ENCODE measurements at regions not wholly inside any gene's neighbourhood (a gene's known extent, or its start where the extent isn't known, plus 50 kb on each side); places are given as distances from the start of the nearest gene placed in this dataset.
"Not testable (repeated sequence)": the region's sequence is repeated elsewhere in the genome, so short reads cannot be mapped to it uniquely, and the experiment has no call there.

GRCh38 chr7:41568135-41568534 lies 134.8 kb downstream of the INHBA start:
- Mint-ChIP-seq H3K9me3 (peaks cover 3% of the 10 kb centered on the region), H3K27me3 (ENCODE audit: low read depth) (no peaks in the 10 kb centered on the region), H3K36me3 (ENCODE audit: low read depth) (no peaks in the 10 kb centered on the region), H3K4me3 (no peak overlapping the region), H3K27ac (no peak overlapping the region), H3K4me1 (ENCODE audit: low read depth) (no peaks in the 10 kb centered on the region)

- peaks cover 3% of the 10 kb centered on the region for H3K9me3 Mint-ChIP-seq
- no peaks in the 10 kb centered on the region for H3K36me3 Mint-ChIP-seq (ENCODE audit: low read depth)
- H3K4me1 Mint-ChIP-seq (ENCODE audit: low read depth): no peaks in the 10 kb centered on the region
- H3K27ac Mint-ChIP-seq: no peak overlapping the region
- H3K4me3 Mint-ChIP-seq: no peak overlapping the region
- H3K27me3 Mint-ChIP-seq (ENCODE audit: low read depth): no peaks in the 10 kb centered on the region
These were observed 135.2 kb downstream of the INHBA start for GRCh38 chr7:41567731-41568114.

GRCh38 chr7:41567031-41567730 lies 135.7 kb downstream of the INHBA start:
- no peak overlapping the region for H3K27ac Mint-ChIP-seq
- H3K27me3 Mint-ChIP-seq (ENCODE audit: low read depth): no peaks in the 10 kb centered on the region
- H3K4me1 Mint-ChIP-seq (ENCODE audit: low read depth): no peaks in the 10 kb centered on the region
- no peak overlapping the region for H3K4me3 Mint-ChIP-seq
- H3K9me3 Mint-ChIP-seq: peaks cover 3% of the 10 kb centered on the region
- no peaks in the 10 kb centered on the region for H3K36me3 Mint-ChIP-seq (ENCODE audit: low read depth)

- H3K27me3 Mint-ChIP-seq (ENCODE audit: low read depth): no peaks in the 10 kb centered on the region
- no peaks in the 10 kb centered on the region for H3K4me1 Mint-ChIP-seq (ENCODE audit: low read depth)
- peaks cover 3% of the 10 kb centered on the region for H3K9me3 Mint-ChIP-seq
- H3K27ac Mint-ChIP-seq: no peak overlapping the region
- no peaks in the 10 kb centered on the region for H3K36me3 Mint-ChIP-seq (ENCODE audit: low read depth)
- H3K4me3 Mint-ChIP-seq: no peak overlapping the region
These were observed 136.3 kb downstream of the INHBA start for GRCh38 chr7:41566581-41566980.

GRCh38 chr7:41565655-41566054 lies 137.2 kb downstream of the INHBA start:
- H3K27me3 Mint-ChIP-seq (ENCODE audit: low read depth): no peaks in the 10 kb centered on the region
- no peaks in the 10 kb centered on the region for H3K4me1 Mint-ChIP-seq (ENCODE audit: low read depth)
- no peaks in the 10 kb centered on the region for H3K36me3 Mint-ChIP-seq (ENCODE audit: low read depth)
- no peak overlapping the region for H3K27ac Mint-ChIP-seq
- no peak overlapping the region for H3K4me3 Mint-ChIP-seq
- H3K9me3 Mint-ChIP-seq: peaks cover 3% of the 10 kb centered on the region

- Mint-ChIP-seq H3K27me3 (ENCODE audit: low read depth) (no peaks in the 10 kb centered on the region), H3K36me3 (ENCODE audit: low read depth) (no peaks in the 10 kb centered on the region), H3K4me3 (no peak overlapping the region), H3K27ac (no peak overlapping the region), H3K4me1 (ENCODE audit: low read depth) (no peaks in the 10 kb centered on the region), H3K9me3 (peaks cover 13% of the 10 kb centered on the region)
These were observed 143.5 kb downstream of the INHBA start for GRCh38 chr7:41559426-41559825.

- Mint-ChIP-seq H3K27me3 (ENCODE audit: low read depth) (no peaks in the 10 kb centered on the region), H3K4me3 (no peak overlapping the region), H3K36me3 (ENCODE audit: low read depth) (no peaks in the 10 kb centered on the region), H3K27ac (no peak overlapping the region), H3K9me3 (peaks cover 18% of the 10 kb centered on the region), H3K4me1 (ENCODE audit: low read depth) (no peaks in the 10 kb centered on the region)
These were observed 148.4 kb downstream of the INHBA start for GRCh38 chr7:41554481-41554880.

- not testable (repeated sequence) for H3K4me1 Mint-ChIP-seq (ENCODE audit: low read depth); H3K36me3 Mint-ChIP-seq (ENCODE audit: low read depth); H3K4me3 Mint-ChIP-seq; H3K27ac Mint-ChIP-seq; H3K9me3 Mint-ChIP-seq; H3K27me3 Mint-ChIP-seq (ENCODE audit: low read depth)
These were observed 152.8 kb downstream of the INHBA start for GRCh38 chr7:41550046-41550445.

- Mint-ChIP-seq H3K27ac (no peak overlapping the region), H3K4me3 (no peak overlapping the region), H3K4me1 (ENCODE audit: low read depth) (no peaks in the 10 kb centered on the region), H3K27me3 (ENCODE audit: low read depth) (no peaks in the 10 kb centered on the region), H3K36me3 (ENCODE audit: low read depth) (no peaks in the 10 kb centered on the region), H3K9me3 (no peaks in the 10 kb centered on the region)
These were observed 158.6 kb downstream of the INHBA start for GRCh38 chr7:41544241-41544640.

- Mint-ChIP-seq H3K9me3 (no peaks in the 10 kb centered on the region), H3K36me3 (ENCODE audit: low read depth) (no peaks in the 10 kb centered on the region), H3K27ac (no peak overlapping the region), H3K4me3 (no peak overlapping the region), H3K4me1 (ENCODE audit: low read depth) (no peaks in the 10 kb centered on the region), H3K27me3 (ENCODE audit: low read depth) (no peaks in the 10 kb centered on the region)
These were observed 162.3 kb downstream of the INHBA start for GRCh38 chr7:41540601-41541000.

GRCh38 chr7:41538810-41539724 lies 163.8 kb downstream of the INHBA start:
- Mint-ChIP-seq H3K27me3 (ENCODE audit: low read depth) (no peaks in the 10 kb centered on the region), H3K27ac (no peak overlapping the region), H3K36me3 (ENCODE audit: low read depth) (no peaks in the 10 kb centered on the region)

GRCh38 chr7:41536873-41537665 lies 165.8 kb downstream of the INHBA start:
- H3K36me3 Mint-ChIP-seq (ENCODE audit: low read depth): no peaks in the 10 kb centered on the region
- no peak overlapping the region for H3K27ac Mint-ChIP-seq
- no peaks in the 10 kb centered on the region for H3K27me3 Mint-ChIP-seq (ENCODE audit: low read depth)
- H3K4me1 Mint-ChIP-seq (ENCODE audit: low read depth): no peaks in the 10 kb centered on the region
- H3K4me3 Mint-ChIP-seq: no peak overlapping the region
- no peaks in the 10 kb centered on the region for H3K9me3 Mint-ChIP-seq

More at GRCh38 chr7:41538810-41539724, 163.8 kb downstream of the INHBA start:
- no peaks in the 10 kb centered on the region for H3K4me1 Mint-ChIP-seq (ENCODE audit: low read depth)
- H3K4me3 Mint-ChIP-seq: no peak overlapping the region
- H3K9me3 Mint-ChIP-seq: no peaks in the 10 kb centered on the region

GRCh38 chr7:41536122-41536872 lies 166.6 kb downstream of the INHBA start:
- Mint-ChIP-seq H3K27ac (no peak overlapping the region), H3K9me3 (no peaks in the 10 kb centered on the region), H3K4me1 (ENCODE audit: low read depth) (no peaks in the 10 kb centered on the region), H3K27me3 (ENCODE audit: low read depth) (no peaks in the 10 kb centered on the region), H3K36me3 (ENCODE audit: low read depth) (no peaks in the 10 kb centered on the region), H3K4me3 (no peak overlapping the region)

- H3K27me3 Mint-ChIP-seq (ENCODE audit: low read depth): no peaks in the 10 kb centered on the region
- H3K27ac Mint-ChIP-seq: no peak overlapping the region
- H3K36me3 Mint-ChIP-seq (ENCODE audit: low read depth): no peaks in the 10 kb centered on the region
- H3K9me3 Mint-ChIP-seq: peaks cover 6% of the 10 kb centered on the region
- no peak overlapping the region for H3K4me3 Mint-ChIP-seq
- H3K4me1 Mint-ChIP-seq (ENCODE audit: low read depth): no peaks in the 10 kb centered on the region
These were observed 173.1 kb downstream of the INHBA start for GRCh38 chr7:41529831-41530230.
